PC-9 (cell line): ENCODE measurements at regions not wholly inside any gene's neighbourhood (a gene's known extent, or its start where the extent isn't known, plus 50 kb on each side); places are given as distances from the start of the nearest gene placed in this dataset.

Experiments
- EZH2 ChIP-seq: fragments of 200-600 bp; sonication (generic); IDR thresholded peaks from 2 replicates; pipeline ENCODE4 v1.8.0; 2017; ENCODE audit warnings: antibody characterized with exemption, low read depth
- TF ChIP-seq, protein P1 (sequence below): fragments of 200-600 bp; sonication (generic); conservative IDR thresholded peaks from 2 replicates; pipeline ENCODE4 v1.6.1; 2017; ENCODE audit warnings: mixed run types, antibody characterized with exemption, mild to moderate bottlenecking, moderate library complexity

DNA sequence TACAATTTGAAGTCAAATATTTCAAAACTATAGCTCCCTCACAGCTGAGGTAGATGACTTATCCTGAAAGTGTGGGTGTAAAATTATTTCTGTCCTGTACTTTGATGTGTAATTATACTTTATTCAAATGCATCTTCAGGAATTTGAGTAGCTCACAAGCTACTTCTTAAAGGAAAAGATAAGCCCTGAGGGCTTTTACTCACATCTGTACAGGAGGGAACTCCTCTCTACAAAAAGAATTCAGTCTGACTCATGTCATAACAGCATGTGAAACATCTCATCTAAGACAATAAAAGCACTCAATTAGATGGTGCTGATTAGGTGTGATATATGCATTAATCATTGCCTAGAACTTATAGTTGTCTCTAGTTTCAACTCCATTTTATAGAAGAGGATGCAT, 452.0 kb downstream of the PRKD1 start:
- TF ChIP-seq, protein P1, sequence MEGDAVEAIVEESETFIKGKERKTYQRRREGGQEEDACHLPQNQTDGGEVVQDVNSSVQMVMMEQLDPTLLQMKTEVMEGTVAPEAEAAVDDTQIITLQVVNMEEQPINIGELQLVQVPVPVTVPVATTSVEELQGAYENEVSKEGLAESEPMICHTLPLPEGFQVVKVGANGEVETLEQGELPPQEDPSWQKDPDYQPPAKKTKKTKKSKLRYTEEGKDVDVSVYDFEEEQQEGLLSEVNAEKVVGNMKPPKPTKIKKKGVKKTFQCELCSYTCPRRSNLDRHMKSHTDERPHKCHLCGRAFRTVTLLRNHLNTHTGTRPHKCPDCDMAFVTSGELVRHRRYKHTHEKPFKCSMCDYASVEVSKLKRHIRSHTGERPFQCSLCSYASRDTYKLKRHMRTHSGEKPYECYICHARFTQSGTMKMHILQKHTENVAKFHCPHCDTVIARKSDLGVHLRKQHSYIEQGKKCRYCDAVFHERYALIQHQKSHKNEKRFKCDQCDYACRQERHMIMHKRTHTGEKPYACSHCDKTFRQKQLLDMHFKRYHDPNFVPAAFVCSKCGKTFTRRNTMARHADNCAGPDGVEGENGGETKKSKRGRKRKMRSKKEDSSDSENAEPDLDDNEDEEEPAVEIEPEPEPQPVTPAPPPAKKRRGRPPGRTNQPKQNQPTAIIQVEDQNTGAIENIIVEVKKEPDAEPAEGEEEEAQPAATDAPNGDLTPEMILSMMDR: no peak
- no peak for TF ChIP-seq EZH2
